GM23248 (cell line): ENCODE measurements at regions not wholly inside any gene's neighbourhood (a gene's known extent, or its start where the extent isn't known, plus 50 kb on each side); places are given as distances from the start of the nearest gene placed in this dataset.
A peak's percentile ranks its signal among the peaks of the same experiment; 100 is the strongest.

ENCODE experiments used
- DNase-seq: peaks from one replicate; pipeline ENCODE4 v3.0.0-alpha.2; 2015
- H2AFZ ChIP-seq: fragments of 200-600 bp; sonication (generic); 2 replicates; pipeline ENCODE4 v1.6.1; 2016; ENCODE audit warnings: antibody characterized with exemption
- H3F3A ChIP-seq: fragments of 200-600 bp; sonication (generic); 2 replicates; pipeline ENCODE4 v1.6.1; 2016; ENCODE audit warnings: mild to moderate bottlenecking, antibody characterized with exemption, mixed run types; ENCODE audit not compliant: insufficient read depth
- H3K27ac ChIP-seq: fragments of 200-600 bp; sonication (generic); 2 replicates; pipeline ENCODE4 v1.5.1; 2016; ENCODE audit warnings: mild to moderate bottlenecking
- H3K27me3 ChIP-seq: fragments of 200-600 bp; sonication (generic); replicated peaks from 2 replicates; pipeline ENCODE4 v1.6.1; 2016; ENCODE audit warnings: mild to moderate bottlenecking; ENCODE audit not compliant: insufficient read depth
- H3K36me3 ChIP-seq: fragments of 200-600 bp; sonication (generic); 2 replicates; pipeline ENCODE4 v1.6.1; 2016; ENCODE audit warnings: low read depth, mild to moderate bottlenecking
- H3K4me1 ChIP-seq: fragments of 200-600 bp; sonication (generic); 2 replicates; pipeline ENCODE4 v1.6.1; 2016; ENCODE audit warnings: mild to moderate bottlenecking; ENCODE audit not compliant: insufficient read depth
- H3K4me2 ChIP-seq: fragments of 200-600 bp; sonication (generic); one replicate; pipeline ENCODE4 v1.6.1; 2016; ENCODE audit warnings: mild to moderate bottlenecking; ENCODE audit not compliant: unreplicated experiment
- H3K4me3 ChIP-seq: fragments of 200-600 bp; sonication (generic); 2 replicates; pipeline ENCODE4 v1.5.1; 2016; ENCODE audit warnings: mild to moderate bottlenecking
- H3K79me2 ChIP-seq: fragments of 200-600 bp; sonication (generic); 2 replicates; pipeline ENCODE4 v1.6.1; 2016; ENCODE audit warnings: mild to moderate bottlenecking; ENCODE audit not compliant: insufficient read depth
- H3K9ac ChIP-seq: fragments of 200-600 bp; sonication (generic); 2 replicates; pipeline ENCODE4 v1.6.1; 2016; ENCODE audit warnings: mild to moderate bottlenecking
- H3K9me2 ChIP-seq: fragments of 200-600 bp; sonication (generic); 2 replicates; pipeline ENCODE4 v1.6.1; 2016; ENCODE audit warnings: mixed run types, mild to moderate bottlenecking, moderate library complexity; ENCODE audit not compliant: insufficient read depth
- H3K9me3 ChIP-seq: fragments of 200-600 bp; sonication (generic); one replicate; pipeline ENCODE4 v1.6.1; 2017; ENCODE audit warnings: low read depth
- H4K20me1 ChIP-seq: fragments of 200-600 bp; sonication (generic); 2 replicates; pipeline ENCODE4 v1.6.0; 2016; ENCODE audit not compliant: insufficient read depth
- EZH2 ChIP-seq: fragments of 200-600 bp; sonication (generic); IDR thresholded peaks from 2 replicates; pipeline ENCODE4 v1.6.1; 2018; ENCODE audit warnings: antibody characterized with exemption, mild to moderate bottlenecking; ENCODE audit not compliant: insufficient read depth, poor library complexity, severe bottlenecking
- EZH2phosphoT487 ChIP-seq: fragments of 200-600 bp; sonication (generic); IDR thresholded peaks from 2 replicates; pipeline ENCODE4 v1.6.1; 2018; ENCODE audit warnings: antibody characterized with exemption, moderate library complexity, mild to moderate bottlenecking, low read depth; ENCODE audit not compliant: insufficient read depth
- WGBS, 2 experiments: methylation state at CpG; one replicate each; pipeline ENCODE4 v1.1.6; 2015 to 2017; ENCODE audit warnings: low lambda C conversion rate in 2 of 2, low coverage in 1 of 2; ENCODE audit errors: missing lambda C conversion rate in 2 of 2; 5-methylcytosine and 5-hydroxymethylcytosine counted together
- in situ Hi-C: fragments of 300-500 bp; cut with MboI; formaldehyde crosslinking; loops from 2 replicates; pipeline ENCODE4 v1.15.0; 2020

GRCh38 chr19:31554360-31554759 lies 205.1 kb upstream of the TSHZ3 start:
- H3K9me2 ChIP-seq, result no peaks in the 10 kb centered on the region
- no peaks in the 10 kb centered on the region for H3K4me1 ChIP-seq
- H3K9ac ChIP-seq, result no peak overlapping the region
- TF ChIP-seq EZH2 (no peak), EZH2phosphoT487 (no peak)
- H3K27ac ChIP-seq, result no peak overlapping the region
- WGBS, 2 experiments, result 32 to 37% methylated on average over 9 of the region's 9 CpGs
- no peaks in the 10 kb centered on the region for H4K20me1 ChIP-seq
- no peaks in the 10 kb centered on the region for H3F3A ChIP-seq
- no peak for DNase-seq
- no peak overlapping the region for H2AFZ ChIP-seq
- no peaks in the 10 kb centered on the region for H3K9me3 ChIP-seq
- peaks cover 34% of the 10 kb centered on the region for H3K27me3 ChIP-seq
- H3K36me3 ChIP-seq, result no peaks in the 10 kb centered on the region
- no peak overlapping the region for H3K4me2 ChIP-seq
- in situ Hi-C loops, result no loop called here
- no peak overlapping the region for H3K4me3 ChIP-seq
- no peaks in the 10 kb centered on the region for H3K79me2 ChIP-seq

- H3K27me3 ChIP-seq, result peaks cover 25% of the 10 kb centered on the region
- no peaks in the 10 kb centered on the region for H3K36me3 ChIP-seq
- in situ Hi-C loops, result no loop called here
- H4K20me1 ChIP-seq, result no peaks in the 10 kb centered on the region
- H3F3A ChIP-seq, result peaks cover 5% of the 10 kb centered on the region; the same call in 1 of the 2 replicates
- no peak overlapping the region for H3K4me2 ChIP-seq
- no peak overlapping the region for H2AFZ ChIP-seq
- DNase-seq, result peak; percentile 2
- H3K79me2 ChIP-seq, result no peaks in the 10 kb centered on the region
- no peaks in the 10 kb centered on the region for H3K9me3 ChIP-seq
- no peak overlapping the region for H3K9ac ChIP-seq
- H3K27ac ChIP-seq, result no peak overlapping the region
- no peak overlapping the region for H3K4me3 ChIP-seq
- no peaks in the 10 kb centered on the region for H3K4me1 ChIP-seq
- TF ChIP-seq EZH2 (no peak), EZH2phosphoT487 (no peak)
- 55 to 57% methylated on average over 8 of the region's 8 CpGs for WGBS, 2 experiments
- no peaks in the 10 kb centered on the region for H3K9me2 ChIP-seq
These were observed 206.5 kb upstream of the TSHZ3 start for GRCh38 chr19:31555634-31556215.

GRCh38 chr19:31559494-31559893 lies 210.3 kb upstream of the TSHZ3 start:
- Histone ChIP-seq H2AFZ (no peak overlapping the region), H3K4me3 (no peak overlapping the region), H3K27ac (no peak overlapping the region), H3K36me3 (no peaks in the 10 kb centered on the region), H4K20me1 (no peaks in the 10 kb centered on the region), H3K4me2 (no peak overlapping the region), H3F3A (peaks cover 5% of the 10 kb centered on the region; the same call in 1 of the 2 replicates), H3K4me1 (no peaks in the 10 kb centered on the region), H3K27me3 (peaks cover 18% of the 10 kb centered on the region), H3K9me2 (no peaks in the 10 kb centered on the region), H3K9me3 (no peaks in the 10 kb centered on the region), H3K79me2 (no peaks in the 10 kb centered on the region), H3K9ac (no peak overlapping the region)
- whole genome bisulfite sequencing, 2 experiments, result 59 to 71% methylated on average over 3 of the region's 3 CpGs
- TF ChIP-seq EZH2 (no peak), EZH2phosphoT487 (no peak)
- no peak for DNase-seq
- in situ Hi-C loops, result no loop called here

- Histone ChIP-seq H3K9ac (no peak overlapping the region), H3K27me3 (peaks cover 11% of the 10 kb centered on the region; the same call in 1 of the 2 replicates), H4K20me1 (no peaks in the 10 kb centered on the region), H3K9me3 (no peaks in the 10 kb centered on the region), H2AFZ (no peak overlapping the region), H3K4me2 (no peak overlapping the region), H3F3A (peaks cover 5% of the 10 kb centered on the region; the same call in 1 of the 2 replicates), H3K9me2 (no peaks in the 10 kb centered on the region), H3K4me3 (no peak overlapping the region), H3K36me3 (no peaks in the 10 kb centered on the region), H3K79me2 (no peaks in the 10 kb centered on the region), H3K27ac (no peak overlapping the region), H3K4me1 (no peaks in the 10 kb centered on the region)
- TF ChIP-seq EZH2, result no peak
- TF ChIP-seq EZH2phosphoT487, result no peak
- WGBS, 2 experiments, result 52 to 59% methylated on average over 22 of the region's 22 CpGs
- DNase-seq, result peak; percentile 15
- in situ Hi-C loops, result no loop called here
These were observed 211.1 kb upstream of the TSHZ3 start for GRCh38 chr19:31560086-31561060.
